ENCODE measurements at regions not wholly inside any gene's neighbourhood (a gene's known extent, or its start where the extent isn't known, plus 50 kb on each side); places are given as distances from the start of the nearest gene placed in this dataset.

DNA sequence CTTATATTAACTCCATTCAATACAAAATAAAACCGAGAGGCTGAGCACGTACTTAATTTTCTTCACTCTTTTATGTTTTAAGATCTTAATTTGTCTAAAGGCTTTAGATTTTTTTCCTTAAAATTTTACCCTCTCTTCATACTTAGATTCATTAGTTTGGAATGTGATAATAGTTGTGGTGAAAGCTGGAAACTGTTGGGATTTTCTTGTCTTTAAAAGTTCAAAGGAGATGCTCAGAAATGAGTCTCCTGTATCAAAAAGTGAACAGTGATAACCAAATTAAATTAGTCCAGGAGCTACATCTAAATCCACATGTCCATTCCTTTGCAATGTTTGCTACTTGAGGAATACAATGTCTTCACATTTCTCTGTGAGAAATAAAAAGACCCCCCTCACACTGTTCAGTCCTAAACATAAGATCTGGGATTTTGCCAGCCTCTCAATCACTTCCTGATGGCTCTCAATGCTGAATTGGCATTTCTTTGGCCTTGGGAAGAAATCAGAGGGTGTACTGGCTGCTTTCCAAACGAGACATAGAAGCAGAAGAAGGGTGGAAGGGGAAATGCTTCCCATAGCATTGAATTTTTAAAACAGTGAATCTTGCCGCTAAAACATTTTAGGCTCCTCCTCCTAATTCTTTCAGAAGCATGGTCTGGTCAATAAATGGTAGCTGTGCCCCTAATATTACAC, 245.0 kb downstream of the SHOX2 start:
- Histone ChIP-seq H2BK5ac (ENCODE audit: insufficient read length, low read length) (no peak overlapping the region), H3K9me3 (ENCODE audit: control insufficient read depth, low read depth, low read length) (no peaks in the 10 kb centered on the region), H3K18ac (ENCODE audit: insufficient read length, low read depth, low read length) (no peak overlapping the region), H3K79me2 (ENCODE audit: insufficient read depth, low read length) (no peaks in the 10 kb centered on the region), H3K14ac (ENCODE audit: insufficient read depth, low read length) (no peak overlapping the region), H4K91ac (ENCODE audit: insufficient read length, low read depth, low read length) (no peak overlapping the region), H2BK120ac (ENCODE audit: low read depth, low read length, poor library complexity, severe bottlenecking) (no peak overlapping the region), H3K27me3 (ENCODE audit: insufficient read depth, low read length) (no peaks in the 10 kb centered on the region), H3K4ac (ENCODE audit: low read depth, low read length) (no peak overlapping the region), H3K27ac (ENCODE audit: insufficient read length, low read depth, low read length) (no peak overlapping the region), H3T11ph (ENCODE audit: low read length) (no peak overlapping the region), H3K79me1 (ENCODE audit: insufficient read depth, low read depth, low read length, poor library complexity, severe bottlenecking) (no peaks in the 10 kb centered on the region), H2BK20ac (ENCODE audit: low read depth, low read length, poor library complexity, severe bottlenecking) (no peak overlapping the region), H4K5ac (ENCODE audit: insufficient read length, low read depth, low read length) (no peak overlapping the region), H2BK15ac (ENCODE audit: low read depth, low read length) (no peak overlapping the region), H3K56ac (ENCODE audit: insufficient read length, low read depth, low read length) (no peak overlapping the region), H4K8ac (replicated peaks; ENCODE audit: insufficient read length, low read depth, low read length) (no peak overlapping the region), H2BK12ac (ENCODE audit: insufficient read length, low read depth, low read length) (no peak overlapping the region), H3K23me2 (ENCODE audit: insufficient read length, low read depth, low read length, poor library complexity, severe bottlenecking) (no peaks in the 10 kb centered on the region), H3K9ac (ENCODE audit: extremely low read depth, insufficient read length, low read length) (no peak overlapping the region), H3K4me1 (ENCODE audit: insufficient read depth, low read length) (no peaks in the 10 kb centered on the region), H3K4me2 (ENCODE audit: insufficient read depth, insufficient read length, low read length) (no peak overlapping the region), H2AK5ac (ENCODE audit: insufficient read length, low read length) (no peak overlapping the region), H2AFZ (ENCODE audit: low read length) (no peak overlapping the region), H4K20me1 (ENCODE audit: control insufficient read depth, insufficient read depth, insufficient read length) (no peaks in the 10 kb centered on the region), H3K23ac (ENCODE audit: insufficient read length, low read depth, low read length) (no peak overlapping the region)
- DNase-seq, result no peak
- Mint-ChIP-seq H3K9me3 (no peaks in the 10 kb centered on the region), H3K4me1 (peaks cover 5 to 11% of the 10 kb centered on the region in 2 experiments; a peak in 2 of 4 replicates), H3K36me3 (ENCODE audit: insufficient read depth in 1 of 3, low read depth in 3 of 3) (no peaks in the 10 kb centered on the region; a peak in 1 of 7 replicates), H3K27me3 (ENCODE audit: low read depth) (no peaks in the 10 kb centered on the region), H3K27ac (no peak overlapping the region), H3K4me3 (no peak overlapping the region)
- WGBS (ENCODE audit: extremely low coverage, insufficient read length, low lambda C conversion rate), result no CpG with 5 or more reads among the region's 4 CpGs
- TF ChIP-seq CTCF (conservative IDR thresholded peaks at IDR 0.05), result no peak

Measured in H9 (cell line).